ENCODE measurements at regions not wholly inside any gene's neighbourhood (a gene's known extent, or its start where the extent isn't known, plus 50 kb on each side); places are given as distances from the start of the nearest gene placed in this dataset.

GRCh38 chr2:14459786-14460325 is 172.7 kb upstream of the LRATD1 start:
- Histone ChIP-seq H3K27me3 (no peaks in the 10 kb centered on the region), H3K4me3 (no peak overlapping the region), H3K36me3 (no peaks in the 10 kb centered on the region), H3K9me3 (no peaks in the 10 kb centered on the region), H3K4me1 (no peaks in the 10 kb centered on the region), H3K27ac (no peak overlapping the region)
- DNase-seq (ENCODE audit: low spot score) = no peak
- no peak for TF ChIP-seq CTCF (IDR thresholded peaks at IDR 0.05)

- Histone ChIP-seq H3K9me3 (no peaks in the 10 kb centered on the region), H3K27me3 (no peaks in the 10 kb centered on the region), H3K36me3 (no peaks in the 10 kb centered on the region), H3K27ac (no peak overlapping the region), H3K4me3 (no peak overlapping the region), H3K4me1 (no peaks in the 10 kb centered on the region)
- no peak for DNase-seq (ENCODE audit: low spot score)
- no peak for TF ChIP-seq CTCF (IDR thresholded peaks at IDR 0.05)
Measured at GRCh38 chr2:14475994-14476393, 156.5 kb upstream of the LRATD1 start.

- Histone ChIP-seq H3K9me3 (no peaks in the 10 kb centered on the region), H3K4me3 (no peak overlapping the region), H3K27ac (no peak overlapping the region), H3K36me3 (no peaks in the 10 kb centered on the region), H3K4me1 (no peaks in the 10 kb centered on the region), H3K27me3 (no peaks in the 10 kb centered on the region)
- no peak for TF ChIP-seq CTCF (IDR thresholded peaks at IDR 0.05)
- no peak for DNase-seq (ENCODE audit: low spot score)
Measured at GRCh38 chr2:14479486-14479885, 153.0 kb upstream of the LRATD1 start.

GRCh38 chr2:14480120-14480519 is 152.4 kb upstream of the LRATD1 start:
- no peaks in the 10 kb centered on the region for H3K36me3 ChIP-seq
- H3K9me3 ChIP-seq = no peaks in the 10 kb centered on the region
- TF ChIP-seq CTCF (IDR thresholded peaks at IDR 0.05) = no peak
- H3K4me1 ChIP-seq = no peaks in the 10 kb centered on the region
- no peaks in the 10 kb centered on the region for H3K27me3 ChIP-seq
- H3K4me3 ChIP-seq = no peak overlapping the region
- DNase-seq (ENCODE audit: low spot score) = no peak
- H3K27ac ChIP-seq = no peak overlapping the region

GRCh38 chr2:14480906-14481305 is 151.6 kb upstream of the LRATD1 start:
- TF ChIP-seq CTCF (IDR thresholded peaks at IDR 0.05) = no peak
- Histone ChIP-seq H3K27me3 (no peaks in the 10 kb centered on the region), H3K4me1 (no peaks in the 10 kb centered on the region), H3K9me3 (no peaks in the 10 kb centered on the region), H3K36me3 (no peaks in the 10 kb centered on the region), H3K4me3 (no peak overlapping the region), H3K27ac (no peak overlapping the region)
- DNase-seq (ENCODE audit: low spot score) = no peak

- Histone ChIP-seq H3K4me3 (no peak overlapping the region), H3K4me1 (no peaks in the 10 kb centered on the region), H3K27me3 (no peaks in the 10 kb centered on the region), H3K27ac (no peak overlapping the region), H3K9me3 (no peaks in the 10 kb centered on the region), H3K36me3 (no peaks in the 10 kb centered on the region)
- no peak for TF ChIP-seq CTCF (IDR thresholded peaks at IDR 0.05)
- no peak for DNase-seq (ENCODE audit: low spot score)
Measured at GRCh38 chr2:14492920-14493503, 139.5 kb upstream of the LRATD1 start.
